Sigmoid colon (tissue), 4 donors: ENCODE measurements at regions not wholly inside any gene's neighbourhood (a gene's known extent, or its start where the extent isn't known, plus 50 kb on each side); places are given as distances from the start of the nearest gene placed in this dataset.

Source experiments
- EP300 ChIP-seq, 4 donors: sonication (generic); formaldehyde crosslinking; IDR thresholded peaks; one replicate each; pipeline ENCODE4 v1.6.1; 2017; ENCODE audit warnings: antibody characterized with exemption in 4 of 4
- POLR2A ChIP-seq, 2 donors: fragments of 450-650 bp; IDR thresholded peaks; one replicate each; pipeline ENCODE4 v1.6.1; 2016; ENCODE audit warnings: antibody characterized with exemption in 2 of 2, mild to moderate bottlenecking in 2 of 2, moderate library complexity in 2 of 2
- POLR2AphosphoS5 ChIP-seq, 4 donors: sonication (generic); formaldehyde crosslinking; IDR thresholded peaks; one replicate each; pipeline ENCODE4 v1.6.1; 2017; ENCODE audit warnings: antibody characterized with exemption in 4 of 4
- TF ChIP-seq, protein P1 (sequence below), 4 experiments: fragments of 450-650 bp in 3 of 4; fragments of 200-600 bp in 1 of 4; IDR thresholded peaks; one replicate each; pipeline ENCODE4 v1.5.1; 2016 to 2019; ENCODE audit warnings: antibody characterized with exemption in 4 of 4, mild to moderate bottlenecking in 3 of 4, moderate library complexity in 2 of 4

DNA sequence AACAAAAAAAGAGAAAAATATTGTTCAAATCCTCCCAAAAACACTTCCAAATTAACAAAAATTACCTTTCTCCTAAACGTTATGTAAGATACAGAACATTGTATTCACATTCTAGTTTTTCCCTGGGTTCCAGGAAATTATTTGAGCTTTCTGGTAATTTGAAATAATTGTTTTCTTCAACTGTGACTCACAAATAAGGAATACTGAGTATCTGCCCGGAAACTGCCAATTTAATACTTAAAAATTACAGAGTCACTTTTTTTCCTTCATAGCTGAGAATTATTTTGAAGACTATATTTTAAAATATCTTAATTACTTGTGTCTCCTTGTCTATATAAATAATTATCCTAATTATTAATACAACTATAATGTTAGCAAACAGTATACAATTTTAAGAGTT is 709.0 kb upstream of the ARGLU1 start:
- TF ChIP-seq POLR2A (IDR thresholded peaks at IDR 0.05) (no peak), POLR2AphosphoS5 (IDR thresholded peaks at IDR 0.05) (no peak), EP300 (IDR thresholded peaks at IDR 0.05) (no peak)
- TF ChIP-seq, protein P1, sequence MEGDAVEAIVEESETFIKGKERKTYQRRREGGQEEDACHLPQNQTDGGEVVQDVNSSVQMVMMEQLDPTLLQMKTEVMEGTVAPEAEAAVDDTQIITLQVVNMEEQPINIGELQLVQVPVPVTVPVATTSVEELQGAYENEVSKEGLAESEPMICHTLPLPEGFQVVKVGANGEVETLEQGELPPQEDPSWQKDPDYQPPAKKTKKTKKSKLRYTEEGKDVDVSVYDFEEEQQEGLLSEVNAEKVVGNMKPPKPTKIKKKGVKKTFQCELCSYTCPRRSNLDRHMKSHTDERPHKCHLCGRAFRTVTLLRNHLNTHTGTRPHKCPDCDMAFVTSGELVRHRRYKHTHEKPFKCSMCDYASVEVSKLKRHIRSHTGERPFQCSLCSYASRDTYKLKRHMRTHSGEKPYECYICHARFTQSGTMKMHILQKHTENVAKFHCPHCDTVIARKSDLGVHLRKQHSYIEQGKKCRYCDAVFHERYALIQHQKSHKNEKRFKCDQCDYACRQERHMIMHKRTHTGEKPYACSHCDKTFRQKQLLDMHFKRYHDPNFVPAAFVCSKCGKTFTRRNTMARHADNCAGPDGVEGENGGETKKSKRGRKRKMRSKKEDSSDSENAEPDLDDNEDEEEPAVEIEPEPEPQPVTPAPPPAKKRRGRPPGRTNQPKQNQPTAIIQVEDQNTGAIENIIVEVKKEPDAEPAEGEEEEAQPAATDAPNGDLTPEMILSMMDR (IDR thresholded peaks at IDR 0.05) = no peak
